HG03342 (cell line): ENCODE measurements at regions not wholly inside any gene's neighbourhood (a gene's known extent, or its start where the extent isn't known, plus 50 kb on each side); places are given as distances from the start of the nearest gene placed in this dataset.

Experiments used
- ATAC-seq: cut with Tn5 transposase; IDR thresholded peaks from one replicate; pipeline ENCODE4 v1.9.1; 2021; ENCODE audit warnings: mild to moderate bottlenecking, moderate library complexity; ENCODE audit not compliant: unreplicated experiment

DNA sequence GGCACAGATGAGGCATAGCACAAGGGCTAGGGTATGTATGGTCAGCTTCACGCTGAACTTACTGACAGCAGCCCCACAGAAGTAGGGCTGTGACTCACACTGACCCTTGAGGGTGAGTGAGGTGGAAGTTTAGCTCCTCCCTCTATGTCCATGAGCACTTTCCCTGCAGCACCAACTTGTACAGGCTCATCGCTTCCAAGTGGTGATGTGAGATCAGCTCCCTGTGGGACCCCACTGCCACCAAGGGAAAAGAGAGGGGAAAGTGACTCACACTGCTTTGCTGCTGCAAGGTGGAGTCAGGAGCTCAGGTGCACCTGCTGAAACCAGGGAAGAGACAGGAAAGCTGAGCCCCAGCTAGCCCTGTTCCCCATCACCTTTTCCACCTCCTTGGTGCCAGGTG is 91.5 kb downstream of the TEX51 start:
- no peak for ATAC-seq

DNA sequence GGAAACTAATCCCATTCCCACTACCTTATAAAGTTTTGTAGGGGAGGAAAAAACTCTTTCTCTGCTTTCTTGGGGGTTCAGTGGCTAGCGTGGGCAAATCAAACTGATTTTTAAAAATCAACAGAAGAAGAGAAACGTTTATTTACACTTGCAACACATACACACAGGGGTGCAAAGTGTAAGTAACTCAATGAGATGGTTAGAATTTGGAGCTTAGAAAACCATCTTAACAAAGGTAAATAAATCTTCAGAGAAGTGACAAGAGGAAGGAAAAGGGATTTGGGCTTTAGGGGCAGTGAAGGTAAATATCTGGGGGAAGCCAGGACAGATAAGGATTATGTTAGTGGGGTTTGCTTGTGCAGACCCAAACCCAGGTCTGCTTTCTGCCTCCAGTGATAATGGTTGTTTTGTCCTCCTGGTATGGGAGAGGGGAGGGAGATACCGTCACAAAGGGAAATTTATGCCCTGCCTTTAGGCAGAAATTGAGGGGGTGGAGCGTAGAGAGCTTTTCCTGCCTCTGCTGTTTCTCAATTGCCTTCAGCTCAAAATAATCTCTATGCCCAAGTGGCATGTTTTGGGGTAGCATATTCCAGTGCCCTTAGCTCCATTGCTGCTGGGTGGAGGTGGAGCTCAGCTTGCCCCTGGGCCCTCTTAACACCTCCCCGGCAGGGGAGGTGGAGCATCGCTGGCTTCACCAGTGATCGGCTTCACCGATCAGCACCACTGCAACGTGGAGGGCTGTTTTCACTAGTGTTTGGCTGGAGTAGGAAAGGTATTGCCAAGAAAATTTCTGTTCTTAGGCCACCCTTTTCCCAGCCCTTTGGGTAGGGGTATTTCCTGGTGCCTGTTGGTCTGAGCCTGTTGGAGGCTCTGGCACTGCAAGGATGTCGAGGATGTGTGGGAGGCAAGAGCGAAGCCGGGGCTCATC is 92.2 kb downstream of the TEX51 start:
- no peak for ATAC-seq

DNA sequence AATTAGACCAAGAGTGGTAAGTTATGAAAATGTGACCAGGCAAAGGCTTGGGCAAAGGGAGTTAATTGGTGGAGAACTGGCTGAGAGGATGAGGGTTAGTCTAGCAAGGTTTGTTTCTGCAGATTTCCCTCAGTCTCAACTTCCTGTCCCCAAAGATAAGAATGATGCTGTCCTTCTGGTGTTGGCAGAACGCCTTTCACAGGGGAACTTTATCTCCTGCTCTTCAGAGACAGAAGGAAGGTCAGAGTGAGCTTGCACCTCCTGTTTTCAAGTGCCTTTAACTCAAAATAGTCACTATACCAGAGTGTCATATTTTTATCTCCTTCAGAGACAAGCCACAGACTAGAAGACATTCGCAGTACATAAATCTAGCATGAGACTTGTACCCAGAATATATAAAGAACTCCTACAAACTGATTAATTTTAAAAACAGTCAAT is 95.7 kb downstream of the TEX51 start:
- ATAC-seq = no peak

DNA sequence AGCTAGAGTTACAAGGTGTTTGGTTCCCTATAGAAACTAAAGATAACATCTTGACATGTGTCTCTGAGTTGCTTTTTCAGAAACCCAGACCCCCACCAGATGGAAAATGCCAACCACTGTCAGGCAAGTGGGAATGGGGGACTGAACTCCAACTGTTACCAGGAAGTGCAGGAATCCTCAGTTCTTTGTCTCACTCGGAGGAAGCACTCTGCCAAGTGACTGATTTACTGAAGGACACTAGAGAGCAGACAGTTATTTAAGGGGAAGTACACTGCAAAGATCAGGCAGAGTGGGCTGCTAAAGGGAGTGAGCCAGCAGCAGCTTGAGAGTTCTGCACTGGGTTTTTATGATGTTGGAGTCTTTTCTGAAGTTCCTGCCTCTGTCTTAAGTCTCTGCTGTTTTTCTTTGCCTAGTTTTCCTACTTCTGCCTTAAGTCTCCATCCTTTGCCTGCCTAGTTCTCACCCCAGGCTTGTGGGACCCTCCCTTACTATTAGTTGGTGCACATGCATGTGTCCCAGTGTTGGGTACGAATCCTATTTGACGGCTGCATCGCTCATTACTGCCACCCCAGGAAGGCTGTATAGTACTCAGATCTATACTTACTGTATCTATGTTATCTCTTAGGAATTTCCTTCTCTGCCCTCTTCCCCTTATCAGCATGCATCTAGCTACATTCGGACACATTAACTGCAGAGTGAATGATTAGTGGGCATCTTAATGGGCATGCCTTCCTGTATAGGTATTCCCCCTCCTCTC is 97.1 kb downstream of the TEX51 start:
- no peak for ATAC-seq

DNA sequence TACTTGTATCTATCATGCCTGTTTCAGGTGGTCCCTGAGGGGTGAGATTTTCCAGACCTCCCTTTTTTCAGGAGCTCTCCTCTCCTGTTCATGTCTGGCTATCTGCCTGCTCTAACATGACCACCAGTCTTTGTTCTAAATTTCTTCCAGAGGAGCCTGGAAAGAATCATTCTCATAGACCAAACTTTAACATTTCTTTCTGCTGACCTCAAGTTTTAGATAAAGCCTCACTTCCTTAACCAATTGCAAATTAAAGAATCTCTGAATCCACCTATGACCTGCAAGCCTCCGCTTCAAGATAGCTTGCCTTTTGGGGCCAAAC is 97.6 kb downstream of the TEX51 start:
- no peak for ATAC-seq
